Mesothelial cell of epicardium (in vitro differentiated cells): ENCODE measurements at regions not wholly inside any gene's neighbourhood (a gene's known extent, or its start where the extent isn't known, plus 50 kb on each side); places are given as distances from the start of the nearest gene placed in this dataset.
"Not testable (repeated sequence)": the region's sequence is repeated elsewhere in the genome, so short reads cannot be mapped to it uniquely, and the experiment has no call there.

Experiments
- DNase-seq, 2 experiments: peaks; one replicate each; pipeline ENCODE4 v3.0.0; 2021; ENCODE audit warnings: low spot score in 2 of 2; ENCODE audit not compliant: unreplicated experiment in 2 of 2
- H3K27ac Mint-ChIP-seq: 2 replicates; pipeline ENCODE4 v1.8.0; 2021; ENCODE audit warnings: mixed read lengths
- H3K27me3 Mint-ChIP-seq: 2 replicates; pipeline ENCODE4 v1.8.0; 2021; ENCODE audit warnings: low read depth, mixed read lengths
- H3K36me3 Mint-ChIP-seq: 2 replicates; pipeline ENCODE4 v1.8.0; 2021; ENCODE audit warnings: mixed read lengths
- H3K4me1 Mint-ChIP-seq: 2 replicates; pipeline ENCODE4 v1.8.0; 2021; ENCODE audit warnings: mixed read lengths
- H3K4me3 Mint-ChIP-seq: 2 replicates; pipeline ENCODE4 v1.8.0; 2021; ENCODE audit warnings: mild to moderate bottlenecking, moderate library complexity, mixed read lengths
- H3K9me3 Mint-ChIP-seq: 2 replicates; pipeline ENCODE4 v1.8.0; 2021; ENCODE audit warnings: mixed read lengths
- CTCF ChIP-seq: fragments of 200-600 bp; sonication (generic); IDR thresholded peaks from one replicate; pipeline ENCODE4 v1.5.0; 2021; ENCODE audit warnings: antibody characterized with exemption; ENCODE audit not compliant: unreplicated experiment

GRCh38 chr16:7887316-7887715, 554.7 kb downstream of the RBFOX1 start:
- Mint-ChIP-seq H3K27ac (no peak overlapping the region), H3K4me1 (no peaks in the 10 kb centered on the region), H3K27me3 (no peaks in the 10 kb centered on the region), H3K9me3 (no peaks in the 10 kb centered on the region), H3K36me3 (no peaks in the 10 kb centered on the region), H3K4me3 (no peak overlapping the region)
- no peak for TF ChIP-seq CTCF
- DNase-seq, result no peak

GRCh38 chr16:7871979-7872378, 539.3 kb downstream of the RBFOX1 start:
- H3K27ac Mint-ChIP-seq, result no peak overlapping the region
- no peaks in the 10 kb centered on the region for H3K27me3 Mint-ChIP-seq
- H3K4me3 Mint-ChIP-seq, result no peak overlapping the region
- no peak for DNase-seq
- peaks cover 8% of the 10 kb centered on the region for H3K9me3 Mint-ChIP-seq
- TF ChIP-seq CTCF, result no peak
- no peaks in the 10 kb centered on the region for H3K36me3 Mint-ChIP-seq
- no peaks in the 10 kb centered on the region for H3K4me1 Mint-ChIP-seq

GRCh38 chr16:7871371-7871770, 538.7 kb downstream of the RBFOX1 start:
- Mint-ChIP-seq H3K27ac (no peak overlapping the region), H3K9me3 (peaks cover 8% of the 10 kb centered on the region), H3K36me3 (no peaks in the 10 kb centered on the region), H3K4me1 (no peaks in the 10 kb centered on the region), H3K27me3 (no peaks in the 10 kb centered on the region), H3K4me3 (no peak overlapping the region)
- TF ChIP-seq CTCF, result no peak
- DNase-seq, result no peak

- no peak for DNase-seq
- Mint-ChIP-seq H3K9me3 (no peaks in the 10 kb centered on the region), H3K27ac (no peak overlapping the region), H3K4me1 (no peaks in the 10 kb centered on the region), H3K27me3 (no peaks in the 10 kb centered on the region), H3K4me3 (no peak overlapping the region), H3K36me3 (no peaks in the 10 kb centered on the region)
- TF ChIP-seq CTCF, result no peak
Observed at GRCh38 chr16:7867831-7868230, 535.2 kb downstream of the RBFOX1 start.

- no peak for DNase-seq
- TF ChIP-seq CTCF, result no peak
- Mint-ChIP-seq H3K36me3 (no peaks in the 10 kb centered on the region), H3K27me3 (no peaks in the 10 kb centered on the region), H3K4me1 (no peaks in the 10 kb centered on the region), H3K9me3 (no peaks in the 10 kb centered on the region), H3K27ac (no peak overlapping the region), H3K4me3 (no peak overlapping the region)
Observed at GRCh38 chr16:7866144-7866543, 533.5 kb downstream of the RBFOX1 start.

GRCh38 chr16:7865393-7865792, 532.7 kb downstream of the RBFOX1 start:
- not testable (repeated sequence) for H3K9me3 Mint-ChIP-seq, H3K36me3 Mint-ChIP-seq, H3K27me3 Mint-ChIP-seq, H3K27ac Mint-ChIP-seq, H3K4me3 Mint-ChIP-seq, DNase-seq, H3K4me1 Mint-ChIP-seq
